CD14-positive monocyte (primary cell): ENCODE measurements at regions not wholly inside any gene's neighbourhood (a gene's known extent, or its start where the extent isn't known, plus 50 kb on each side); places are given as distances from the start of the nearest gene placed in this dataset.

Experiments used
- DNase-seq, 3 donors: peaks; one replicate each; pipeline ENCODE4 v3.0.0-alpha.2; 2011 to 2022
- H2AFZ ChIP-seq: 2 replicates; pipeline ENCODE4 v1.6.0; 2012; ENCODE audit warnings: mild to moderate bottlenecking, low read depth, low read length, inconsistent platforms; ENCODE audit not compliant: insufficient read depth, poor library complexity, severe bottlenecking
- H3K27ac ChIP-seq, 2 donors: 1 replicate in 1 of 2; 2 replicates in 1 of 2; pipeline ENCODE4 v1.5.1; 2012 to 2013; ENCODE audit warnings: low read length in 2 of 2, control low read depth in 1 of 2, inconsistent platforms in 1 of 2, low read depth in 1 of 2, mild to moderate bottlenecking in 1 of 2
- H3K27me3 ChIP-seq, 2 donors: one replicate each; pipeline versions ENCODE4 v1.6.0 to v1.6.1; 2011 to 2013; ENCODE audit warnings: low read length in 2 of 2; ENCODE audit not compliant: control insufficient read depth in 2 of 2, insufficient read depth in 2 of 2
- H3K36me3 ChIP-seq, 2 donors: replicated peaks in 1 of 2; 1 replicate in 1 of 2; 2 replicates in 1 of 2; pipeline versions ENCODE4 v1.5.1 to v1.6.1; 2012 to 2013; ENCODE audit warnings: low read length in 2 of 2, control low read depth in 1 of 2, inconsistent platforms in 1 of 2, mild to moderate bottlenecking in 1 of 2; ENCODE audit not compliant: insufficient read depth in 2 of 2, control insufficient read depth in 1 of 2
- H3K4me1 ChIP-seq, 2 donors: 1 replicate in 1 of 2; 2 replicates in 1 of 2; pipeline versions ENCODE4 v1.5.1 to v1.6.1; 2012 to 2013; ENCODE audit warnings: low read length in 2 of 2, control low read depth in 1 of 2, inconsistent platforms in 1 of 2, mild to moderate bottlenecking in 1 of 2, moderate library complexity in 1 of 2; ENCODE audit not compliant: insufficient read depth in 2 of 2, control insufficient read depth in 1 of 2
- H3K4me2 ChIP-seq: replicated peaks from 2 replicates; pipeline ENCODE3; 2012; ENCODE audit warnings: low read length, moderate library complexity, mild to moderate bottlenecking; ENCODE audit not compliant: poor library complexity, severe bottlenecking; ENCODE audit errors: extremely low read depth
- H3K4me3 ChIP-seq, 3 experiments: fragments of 200-600 bp in 1 of 3; sonication (generic) in 1 of 3; replicated peaks in 1 of 3; 1 replicate in 2 of 3; 2 replicates in 1 of 3; pipeline ENCODE4 v1.5.1; 2011 to 2013; ENCODE audit warnings: low read length in 3 of 3, mild to moderate bottlenecking in 3 of 3, control low read depth in 2 of 3, low read depth in 2 of 3, inconsistent platforms in 1 of 3, moderate library complexity in 1 of 3
- H3K79me2 ChIP-seq: 2 replicates; pipeline ENCODE4 v1.6.0; 2012; ENCODE audit warnings: mild to moderate bottlenecking, control low read depth, inconsistent platforms, low read length, moderate library complexity; ENCODE audit not compliant: insufficient read depth
- H3K9ac ChIP-seq: 2 replicates; pipeline ENCODE4 v1.6.0; 2017; ENCODE audit warnings: low read length, mild to moderate bottlenecking; ENCODE audit not compliant: insufficient read depth, poor library complexity, severe bottlenecking
- H3K9me3 ChIP-seq, 2 donors: replicated peaks in 1 of 2; 1 replicate in 1 of 2; 2 replicates in 1 of 2; pipeline versions ENCODE4 v1.5.1 to v1.6.1; 2012 to 2013; ENCODE audit warnings: low read length in 2 of 2, control low read depth in 1 of 2; ENCODE audit not compliant: control insufficient read depth in 1 of 2, insufficient read depth in 1 of 2
- H4K20me1 ChIP-seq: 2 replicates; pipeline ENCODE4 v1.6.0; 2012; ENCODE audit warnings: mild to moderate bottlenecking, low read length, control low read depth, moderate library complexity; ENCODE audit not compliant: insufficient read depth
- H3K27ac Mint-ChIP-seq, 7 donors: one replicate each; pipeline ENCODE4 v1.8.0; 2020; ENCODE audit warnings: mild to moderate bottlenecking in 7 of 7, mixed read lengths in 7 of 7, moderate library complexity in 6 of 7, inconsistent platforms in 2 of 7
- H3K27me3 Mint-ChIP-seq, 3 donors: one replicate each; pipeline ENCODE4 v1.8.0; 2021 to 2022; ENCODE audit warnings: low read depth in 3 of 3, mild to moderate bottlenecking in 3 of 3, mixed read lengths in 3 of 3, moderate library complexity in 3 of 3, inconsistent platforms in 1 of 3
- H3K36me3 Mint-ChIP-seq, 2 donors: one replicate each; pipeline ENCODE4 v1.8.0; 2020; ENCODE audit warnings: mixed read lengths in 2 of 2, inconsistent platforms in 1 of 2, mild to moderate bottlenecking in 1 of 2
- H3K4me1 Mint-ChIP-seq: one replicate; pipeline ENCODE4 v1.8.0; 2020; ENCODE audit warnings: mild to moderate bottlenecking, mixed read lengths
- H3K4me3 Mint-ChIP-seq, 2 donors: one replicate each; pipeline ENCODE4 v1.8.0; 2020; ENCODE audit warnings: mild to moderate bottlenecking in 2 of 2, mixed read lengths in 2 of 2, moderate library complexity in 1 of 2
- H3K9me3 Mint-ChIP-seq, 7 donors: one replicate each; pipeline ENCODE4 v1.8.0; 2020 to 2022; ENCODE audit warnings: mixed read lengths in 7 of 7, mild to moderate bottlenecking in 6 of 7, moderate library complexity in 6 of 7, inconsistent platforms in 2 of 7
- CTCF ChIP-seq: fragments of 200-600 bp; IDR thresholded peaks from one replicate; pipeline ENCODE4 v1.8.0; 2022; ENCODE audit warnings: antibody characterized with exemption, mild to moderate bottlenecking
- WGBS: methylation state at CpG from one replicate; pipeline ENCODE4 v1.1.5; 2013; ENCODE audit warnings: missing lambda C conversion rate; ENCODE audit not compliant: insufficient coverage; 5-methylcytosine and 5-hydroxymethylcytosine counted together
- intact Hi-C, 2 donors: fragments of 100-400 bp; cut with micrococcal nuclease; formaldehyde crosslinking; loops; one replicate each; pipeline versions ENCODE4 v1.15.0 to v1.15.1; 2023

- WGBS, result no CpG with 5 or more reads among the region's 2 CpGs
- H2AFZ ChIP-seq, result no peak overlapping the region
- H3K36me3 ChIP-seq, result no peaks in the 10 kb centered on the region
- H3K4me3 ChIP-seq, result no peak overlapping the region
- DNase-seq, result no peak
- intact Hi-C loops, result no loop called here
- no peaks in the 10 kb centered on the region for H4K20me1 ChIP-seq
- H3K79me2 ChIP-seq, result no peaks in the 10 kb centered on the region
- no peaks in the 10 kb centered on the region for H3K27me3 ChIP-seq
- no peak overlapping the region for H3K27ac ChIP-seq
- H3K4me1 ChIP-seq, result no peaks in the 10 kb centered on the region
- no peaks in the 10 kb centered on the region for H3K9me3 ChIP-seq
- Mint-ChIP-seq H3K36me3 (no peaks in the 10 kb centered on the region), H3K4me1 (no peaks in the 10 kb centered on the region), H3K9me3 (peaks cover 0 to 5% (median 2%) of the 10 kb centered on the region in 7 donors), H3K27me3 (peaks cover 0 to 4% (median 0%) of the 10 kb centered on the region in 3 donors), H3K4me3 (no peak overlapping the region), H3K27ac (no peak overlapping the region)
- H3K4me2 ChIP-seq, result no peak overlapping the region
- H3K9ac ChIP-seq, result no peak overlapping the region
- TF ChIP-seq CTCF, result no peak
These were observed 66.3 kb downstream of the ITM2A start for GRCh38 chrX:79300856-79301255.

GRCh38 chrX:79290596-79290995 is 76.5 kb downstream of the ITM2A start:
- Mint-ChIP-seq H3K4me1 (no peaks in the 10 kb centered on the region), H3K36me3 (no peaks in the 10 kb centered on the region), H3K9me3 (no peaks in the 10 kb centered on the region), H3K27ac (no peak overlapping the region), H3K4me3 (no peak overlapping the region), H3K27me3 (peaks cover 0 to 3% (median 0%) of the 10 kb centered on the region in 3 donors)
- Histone ChIP-seq H3K79me2 (no peaks in the 10 kb centered on the region), H2AFZ (no peak overlapping the region), H3K4me1 (no peaks in the 10 kb centered on the region), H3K27me3 (no peaks in the 10 kb centered on the region), H3K4me3 (no peak overlapping the region), H3K36me3 (no peaks in the 10 kb centered on the region), H3K9me3 (no peaks in the 10 kb centered on the region), H3K9ac (no peak overlapping the region), H3K4me2 (no peak overlapping the region), H4K20me1 (no peaks in the 10 kb centered on the region), H3K27ac (no peak overlapping the region)
- intact Hi-C loops, result no loop called here
- WGBS, result no CpG with 5 or more reads among the region's 3 CpGs
- no peak for TF ChIP-seq CTCF
- no peak for DNase-seq
